CD4-positive, alpha-beta T cell treated with Interleukin-15 for 4 hours (primary cell): ENCODE measurements at regions not wholly inside any gene's neighbourhood (a gene's known extent, or its start where the extent isn't known, plus 50 kb on each side); places are given as distances from the start of the nearest gene placed in this dataset.

ENCODE experiments used
- DNase-seq: peaks from one replicate; pipeline ENCODE4 v3.0.0-alpha.2; 2020; ENCODE audit warnings: low spot score

- no peak for DNase-seq
Observed at GRCh38 chr15:91473894-91474545, 374.0 kb downstream of the SV2B start.

DNA sequence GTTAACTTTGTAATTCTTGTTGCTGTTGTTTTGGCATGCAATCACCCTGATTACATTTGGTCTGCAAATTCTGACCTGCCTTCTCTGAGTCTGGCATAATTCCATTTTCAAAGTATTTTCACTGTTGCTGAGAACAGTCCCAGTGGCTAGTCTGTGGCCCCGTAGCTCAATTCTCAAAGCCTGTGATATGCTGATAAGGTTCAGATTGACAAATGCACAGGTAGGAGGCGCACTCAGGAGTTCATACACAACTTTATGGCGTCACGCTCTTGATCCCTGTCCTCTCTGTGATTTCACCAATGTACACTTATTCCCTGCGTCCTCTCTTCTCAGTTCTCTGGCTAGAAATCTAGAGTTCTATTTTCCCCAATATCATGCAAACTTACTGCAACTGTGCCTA lies 376.6 kb upstream of the SLCO3A1 start:
- DNase-seq: no peak

DNA sequence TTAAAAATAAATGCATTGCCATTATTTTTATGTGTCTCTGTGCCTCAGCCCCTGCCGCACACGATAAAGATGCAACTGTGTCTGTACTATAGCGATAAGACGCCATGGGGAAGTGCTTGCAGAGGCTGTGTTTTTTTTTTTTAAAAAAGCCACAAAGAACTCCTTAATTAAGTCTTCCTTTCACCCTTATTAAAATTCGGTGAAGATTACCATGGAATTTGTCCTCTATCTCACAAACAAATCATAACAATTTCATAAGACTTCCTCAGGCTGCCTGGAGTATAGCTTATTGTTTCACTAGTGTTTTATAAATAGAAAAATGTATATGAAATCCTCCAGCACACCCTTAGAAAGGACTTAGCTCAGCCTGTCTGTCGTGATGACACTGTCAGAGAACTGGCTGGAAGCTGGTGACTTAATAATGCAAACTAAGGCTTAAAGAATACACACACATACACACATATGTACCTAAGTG lies 374.8 kb upstream of the SLCO3A1 start:
- no peak for DNase-seq

DNA sequence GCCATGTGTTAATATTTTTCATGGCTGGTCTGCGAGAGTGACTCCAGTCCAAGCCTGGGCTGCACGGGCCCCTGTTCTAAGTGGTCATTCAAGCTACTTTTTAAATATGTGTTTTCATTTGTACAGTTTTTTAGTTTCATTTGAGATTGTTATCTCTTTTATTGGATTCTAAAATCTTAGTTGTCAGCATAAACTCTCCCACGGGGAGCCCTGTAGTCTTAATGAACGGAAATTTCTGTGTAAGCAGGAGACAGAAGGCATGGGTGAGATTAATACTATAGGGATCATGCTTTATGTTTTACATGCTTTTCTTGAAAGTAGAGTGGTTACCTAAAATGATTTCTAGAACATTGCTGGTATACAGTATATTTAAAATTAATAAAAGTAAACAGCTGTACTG lies 373.1 kb upstream of the SLCO3A1 start:
- DNase-seq: no peak

DNA sequence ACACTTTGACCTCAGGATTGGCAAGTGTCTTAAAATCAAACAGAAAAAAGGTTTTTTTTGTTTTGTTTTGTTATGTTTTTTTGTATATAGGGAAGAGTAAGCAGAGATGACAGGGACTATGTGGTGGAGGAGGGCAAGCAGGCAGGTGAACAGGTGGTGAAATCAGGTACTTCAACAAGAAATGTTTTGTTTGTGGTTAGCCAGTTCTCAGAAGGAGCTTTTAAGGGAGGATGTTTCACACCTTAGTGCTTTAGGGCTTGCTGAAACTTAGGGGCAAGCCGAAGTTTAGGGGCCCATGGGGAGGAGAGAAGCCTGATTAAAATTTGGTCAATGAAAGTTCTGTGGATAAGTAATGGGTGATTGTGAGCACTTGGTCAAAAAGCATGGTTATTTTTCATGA lies 370.7 kb upstream of the SLCO3A1 start:
- DNase-seq: peak; percentile 77

- DNase-seq: no peak
Observed at GRCh38 chr15:91484141-91484540, 369.4 kb upstream of the SLCO3A1 start.

DNA sequence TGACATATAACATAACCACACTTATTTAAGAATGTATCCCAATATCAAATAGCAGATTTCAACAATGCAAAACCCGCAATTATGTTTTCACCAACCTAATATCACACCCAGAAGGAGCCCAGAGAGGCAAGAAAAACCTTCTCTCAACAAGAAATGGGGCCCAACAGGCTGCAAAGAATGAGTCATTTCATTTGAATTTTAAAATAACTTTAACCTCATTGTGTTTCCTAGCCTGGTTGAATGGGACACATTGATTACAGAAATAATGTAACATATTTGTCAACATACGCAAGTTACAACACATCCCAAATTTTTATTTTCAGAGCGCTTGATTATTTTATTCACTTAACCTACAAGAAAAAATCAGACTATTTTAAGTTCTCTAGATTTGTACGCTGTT lies 365.1 kb upstream of the SLCO3A1 start:
- no peak for DNase-seq

DNA sequence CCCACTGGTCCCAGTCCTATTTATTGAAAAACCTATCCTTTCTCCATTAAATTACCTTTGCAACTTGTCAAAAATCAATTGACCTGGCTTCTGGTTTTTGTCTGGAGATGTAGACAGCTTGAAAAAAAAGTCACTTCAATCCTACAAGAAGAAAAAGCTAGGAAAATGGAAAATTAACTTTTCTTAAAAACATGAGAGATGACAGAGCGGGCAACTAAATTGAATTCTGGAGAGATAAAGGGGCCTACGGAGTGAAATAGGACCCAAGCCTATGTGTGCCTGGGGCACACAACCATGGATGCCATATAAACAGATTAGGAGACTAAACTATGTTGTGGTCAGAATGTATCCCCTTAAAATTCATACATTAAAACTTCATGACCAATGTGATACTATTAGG lies 363.3 kb upstream of the SLCO3A1 start:
- no peak for DNase-seq

- peak; percentile 59 for DNase-seq
Observed at GRCh38 chr15:91491101-91491950, 362.2 kb upstream of the SLCO3A1 start.

GRCh38 chr15:91496754-91497691 lies 356.5 kb upstream of the SLCO3A1 start:
- DNase-seq: no peak

DNA sequence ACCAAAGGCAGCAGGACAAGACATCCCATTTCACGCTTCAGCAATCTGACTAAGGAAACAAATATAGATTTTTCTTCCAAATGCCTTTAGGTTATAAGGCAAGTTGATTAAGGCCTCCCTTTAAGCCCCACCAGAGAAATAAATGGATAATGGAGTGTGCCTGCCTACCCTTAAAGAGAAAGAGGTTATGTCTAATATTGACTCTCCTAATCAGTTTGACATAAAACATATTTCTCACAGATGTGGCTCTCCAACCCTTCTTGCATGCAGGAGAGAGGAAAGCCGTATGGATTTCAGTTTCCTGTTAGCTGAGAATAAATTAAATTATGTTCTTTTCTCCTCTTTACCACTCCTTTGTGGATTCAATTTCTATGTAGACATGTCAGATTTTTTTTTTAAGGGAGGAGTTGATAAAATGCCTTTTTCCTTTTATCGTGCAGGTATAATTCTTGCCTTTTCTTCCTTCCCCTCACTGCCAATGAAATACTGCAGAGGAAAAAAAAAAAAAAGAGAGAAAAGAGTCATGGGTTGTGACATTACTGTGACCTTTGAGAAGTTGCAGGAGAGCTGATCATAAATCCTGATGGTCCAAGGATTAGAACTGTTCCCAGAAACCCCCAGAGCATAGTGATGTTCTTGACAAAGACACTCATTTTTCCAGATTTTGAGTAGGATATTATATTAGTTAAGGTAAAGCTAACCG lies 355.3 kb upstream of the SLCO3A1 start:
- DNase-seq: no peak

DNA sequence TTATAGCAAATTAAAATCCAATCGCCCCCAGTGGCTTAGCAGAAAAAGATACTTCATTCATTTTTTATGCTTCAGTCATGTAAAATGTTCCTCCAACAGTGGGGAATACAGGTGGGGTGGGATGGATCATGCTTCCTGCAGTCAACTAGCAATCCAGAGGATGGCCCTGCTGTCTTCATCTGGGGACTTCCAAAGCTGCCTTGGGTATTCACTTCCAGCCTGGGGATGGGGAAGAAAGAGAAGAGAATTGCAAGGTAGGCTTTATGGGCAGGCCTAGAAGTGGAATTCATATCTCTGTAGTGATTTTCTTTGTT lies 354.8 kb upstream of the SLCO3A1 start:
- no peak for DNase-seq

DNA sequence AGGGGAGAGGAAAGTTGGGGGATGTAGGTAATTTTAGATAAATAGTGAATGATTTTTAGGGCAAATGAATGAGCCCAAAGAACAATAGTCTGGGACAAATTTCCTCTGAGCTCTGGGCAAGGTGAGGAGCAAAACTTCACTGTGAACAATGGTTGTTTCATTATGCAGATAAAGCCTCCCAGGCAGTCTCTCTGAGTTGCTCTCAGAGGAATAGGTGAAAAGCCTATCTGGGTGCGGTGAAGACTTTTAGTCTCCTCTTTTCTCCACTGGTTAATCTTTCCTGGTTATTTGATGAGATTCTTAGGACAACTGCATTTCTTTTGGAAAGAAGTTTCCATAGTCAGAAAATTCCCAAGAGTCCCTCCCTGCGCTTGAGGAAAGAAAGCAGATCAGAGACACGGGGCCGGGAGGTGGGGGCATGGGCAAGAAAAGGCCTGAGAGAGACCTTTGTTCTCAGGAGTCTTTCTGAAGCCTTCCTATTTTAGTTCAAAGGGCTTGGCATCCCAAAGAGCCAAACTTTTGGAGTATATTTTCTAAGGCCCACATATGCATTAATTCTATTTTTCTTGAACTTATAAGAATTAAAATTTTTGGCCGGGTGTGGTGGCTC lies 353.6 kb upstream of the SLCO3A1 start:
- no peak for DNase-seq

DNA sequence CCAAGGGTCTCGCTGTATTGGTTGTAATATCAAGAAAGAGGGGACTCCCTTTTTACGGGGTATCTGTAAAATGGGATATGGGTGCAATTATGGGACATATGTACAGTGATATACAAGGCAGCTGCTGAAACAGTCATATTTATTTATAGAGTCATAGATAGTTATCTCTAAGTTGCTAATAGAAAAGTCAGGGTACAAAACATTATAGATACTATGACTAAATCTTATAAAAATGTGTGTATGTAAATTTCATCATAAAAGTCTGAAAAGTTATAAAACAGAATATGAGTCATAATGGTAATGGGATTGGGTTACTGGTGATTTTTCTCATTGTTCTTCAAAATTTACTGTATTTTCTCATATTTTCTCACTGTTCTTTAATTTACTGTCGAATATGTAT lies 344.9 kb upstream of the SLCO3A1 start:
- no peak for DNase-seq

DNA sequence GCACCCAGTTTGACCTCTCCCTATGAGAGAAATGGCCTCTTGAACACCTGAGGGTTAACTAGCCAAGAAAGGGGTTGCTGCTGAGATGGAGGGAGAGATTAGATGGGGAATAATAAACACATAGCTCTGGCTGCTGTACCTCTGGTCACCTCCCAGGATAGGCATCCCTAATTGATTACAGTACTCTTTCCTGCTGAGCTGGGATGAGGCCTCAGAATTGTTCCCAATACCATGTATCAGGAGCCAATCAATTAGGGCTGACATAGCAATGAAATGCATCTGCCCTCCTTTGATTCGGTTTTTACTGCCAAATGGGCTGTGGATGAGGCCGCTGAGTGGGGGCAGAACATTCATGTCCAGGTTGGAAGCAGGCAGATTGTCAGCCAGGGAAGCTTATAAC lies 339.4 kb upstream of the SLCO3A1 start:
- DNase-seq: no peak

DNA sequence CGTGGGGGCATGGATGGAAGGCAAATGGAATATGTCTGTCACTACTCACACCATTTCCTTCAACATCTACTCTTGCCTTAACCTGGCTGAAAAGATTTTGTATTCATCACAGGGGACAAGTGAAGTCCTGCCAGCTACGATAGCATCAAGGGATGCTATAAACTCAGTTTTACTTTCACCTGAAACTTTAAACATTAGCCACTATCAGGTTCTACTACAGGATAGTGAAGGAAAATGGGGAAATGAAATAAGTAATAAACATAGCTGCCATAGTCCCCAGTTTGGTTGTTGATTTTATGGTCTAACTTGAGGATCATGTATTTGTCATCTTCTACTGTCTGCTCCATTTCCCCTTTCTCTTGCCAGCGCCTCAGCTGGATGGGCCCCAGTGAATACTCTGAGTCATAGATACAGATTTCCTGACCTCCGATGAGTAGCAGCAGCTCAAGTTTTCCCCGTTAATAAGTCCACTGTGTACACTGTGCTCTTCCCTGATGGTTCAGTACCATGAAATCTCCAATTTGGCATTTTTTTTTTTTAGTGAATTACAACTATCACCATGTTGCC lies 338.2 kb upstream of the SLCO3A1 start:
- no peak for DNase-seq

DNA sequence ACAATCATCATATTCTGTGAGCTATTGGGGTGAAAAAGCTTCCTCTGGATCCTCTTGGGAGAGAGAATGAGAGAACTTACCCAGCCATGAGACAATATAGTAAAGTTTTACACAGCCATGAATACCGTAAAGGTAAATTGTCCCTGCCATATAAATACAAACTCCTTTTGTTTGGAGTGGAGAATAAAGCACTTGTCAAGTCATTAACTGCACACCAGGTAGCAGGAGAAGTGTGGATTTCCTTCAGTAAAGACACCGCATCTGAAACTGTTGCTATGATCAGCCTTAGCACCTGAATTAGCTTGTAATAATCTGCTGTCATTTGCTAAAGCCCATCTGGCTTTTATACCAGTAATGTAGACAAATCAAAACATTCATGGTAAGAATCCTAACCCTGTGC lies 336.6 kb upstream of the SLCO3A1 start:
- no peak for DNase-seq

GRCh38 chr15:91517491-91518200 lies 335.9 kb upstream of the SLCO3A1 start:
- DNase-seq: peak; percentile 21

DNA sequence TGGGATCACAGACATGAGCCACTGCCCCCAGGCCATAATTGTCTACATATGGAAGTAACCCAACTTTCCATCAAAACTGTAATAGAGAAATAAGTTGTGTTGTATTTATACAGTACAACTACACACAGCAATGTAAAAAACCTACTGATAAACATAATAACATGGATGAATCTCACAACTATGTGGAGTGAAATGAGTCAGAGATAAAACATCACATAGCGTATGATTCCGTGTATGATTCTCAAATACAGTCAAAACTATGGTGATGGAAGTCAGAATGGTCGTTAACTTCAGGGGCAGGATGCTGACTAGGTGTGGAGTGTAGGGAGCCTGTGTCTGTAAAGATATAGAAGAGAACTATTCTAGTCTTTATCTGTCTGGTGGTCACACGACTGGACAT lies 332.7 kb upstream of the SLCO3A1 start:
- DNase-seq: no peak

GRCh38 chr15:91521548-91521947 lies 332.0 kb upstream of the SLCO3A1 start:
- no peak for DNase-seq

DNA sequence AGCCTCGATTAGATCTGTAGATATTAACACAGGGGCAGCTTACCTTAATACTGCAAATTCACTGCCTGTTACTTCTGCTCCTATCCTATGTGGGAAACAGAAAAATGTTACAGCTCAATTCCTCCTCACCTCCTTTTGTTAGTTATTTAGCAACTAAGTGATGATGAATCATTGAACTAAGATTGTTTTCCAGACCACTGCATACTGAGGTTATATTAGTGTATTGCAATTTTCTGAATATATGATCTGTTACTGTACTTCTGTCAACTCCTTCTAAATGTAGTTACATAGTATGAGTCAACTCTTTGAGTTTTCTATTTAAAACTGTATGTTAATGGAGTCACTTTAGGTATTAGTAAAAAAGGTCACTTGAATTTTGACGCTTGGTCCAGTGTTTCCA lies 331.5 kb upstream of the SLCO3A1 start:
- peak; percentile 17 for DNase-seq
